SK-N-SH treated with all-trans-retinoic acid at 6 μM for 48 hours (cell line): ENCODE measurements at regions not wholly inside any gene's neighbourhood (a gene's known extent, or its start where the extent isn't known, plus 50 kb on each side); places are given as distances from the start of the nearest gene placed in this dataset.

Experiments
- ATAC-seq: fragments of 200-7000 bp; cut with Tn5 transposase; 3 replicates; pipeline ENCODE4 v1.9.1; 2020; ENCODE audit warnings: mild to moderate bottlenecking, moderate library complexity
- ARNTL ChIP-seq: fragments of 450-650 bp; formaldehyde crosslinking; IDR thresholded peaks from 2 replicates; pipeline ENCODE4 v1.5.0; 2020; ENCODE audit warnings: low read depth, mild to moderate bottlenecking, moderate library complexity, borderline replicate concordance
- BACH2 ChIP-seq: fragments of 250-450 bp; sonication (Bioruptor Pico); IDR thresholded peaks from 2 replicates; pipeline ENCODE4 v1.9.0; 2021; ENCODE audit warnings: mild to moderate bottlenecking, borderline replicate concordance
- CREB5 ChIP-seq: fragments of 250-450 bp; sonication (Bioruptor Pico); IDR thresholded peaks from 2 replicates; pipeline ENCODE4 v1.5.1; 2020; ENCODE audit warnings: low read depth, mild to moderate bottlenecking, moderate library complexity
- CSDC2 ChIP-seq: fragments of 250-450 bp; sonication (Bioruptor Pico); IDR thresholded peaks from 2 replicates; pipeline ENCODE4 v1.5.0; 2020; ENCODE audit warnings: mild to moderate bottlenecking, moderate library complexity
- CSRNP3 ChIP-seq: fragments of 250-450 bp; sonication (Bioruptor Pico); IDR thresholded peaks from 2 replicates; pipeline ENCODE4 v1.5.1; 2021; ENCODE audit warnings: mild to moderate bottlenecking, moderate library complexity
- ESRRG ChIP-seq: fragments of 250-450 bp; sonication (Bioruptor Pico); IDR thresholded peaks from 2 replicates; pipeline ENCODE4 v1.6.1; 2021; ENCODE audit warnings: mild to moderate bottlenecking
- GLIS3 ChIP-seq: fragments of 250-450 bp; sonication (Bioruptor Pico); IDR thresholded peaks from 2 replicates; pipeline ENCODE4 v1.5.0; 2020; ENCODE audit warnings: mild to moderate bottlenecking, moderate library complexity
- ISL1 ChIP-seq: fragments of 250-450 bp; sonication (Bioruptor Pico); IDR thresholded peaks from 2 replicates; pipeline ENCODE4 v2.1.2; 2022; ENCODE audit warnings: mild to moderate bottlenecking, moderate library complexity
- OSR1 ChIP-seq: fragments of 250-450 bp; sonication (Bioruptor Pico); IDR thresholded peaks from 2 replicates; pipeline ENCODE4 v1.8.0; 2022; ENCODE audit warnings: moderate library complexity, mild to moderate bottlenecking, inconsistent platforms
- POU6F1 ChIP-seq: fragments of 250-450 bp; sonication (Bioruptor Pico); IDR thresholded peaks from 2 replicates; pipeline ENCODE4 v1.8.0; 2021; ENCODE audit warnings: low read depth, mild to moderate bottlenecking, moderate library complexity, borderline replicate concordance
- PPARA ChIP-seq: fragments of 250-450 bp; sonication (Bioruptor Pico); IDR thresholded peaks from 2 replicates; pipeline ENCODE4 v1.5.0; 2020; ENCODE audit warnings: mild to moderate bottlenecking, borderline replicate concordance
- RARB ChIP-seq: fragments of 250-450 bp; sonication (Bioruptor Pico); IDR thresholded peaks from 2 replicates; pipeline ENCODE4 v1.8.0; 2021; ENCODE audit warnings: mild to moderate bottlenecking, moderate library complexity
- SNAI2 ChIP-seq: fragments of 250-450 bp; sonication (Bioruptor Pico); IDR thresholded peaks from 2 replicates; pipeline ENCODE4 v1.5.0; 2020; ENCODE audit warnings: mild to moderate bottlenecking, moderate library complexity
- TCF4 ChIP-seq: fragments of 250-450 bp; sonication (Bioruptor Pico); IDR thresholded peaks from 2 replicates; pipeline ENCODE4 v1.8.0; 2021; ENCODE audit warnings: mild to moderate bottlenecking, moderate library complexity, borderline replicate concordance
- TOX ChIP-seq: fragments of 250-450 bp; sonication (Bioruptor Pico); IDR thresholded peaks from 2 replicates; pipeline ENCODE4 v1.8.0; 2021; ENCODE audit warnings: mild to moderate bottlenecking, moderate library complexity, borderline replicate concordance
- ZFP3 ChIP-seq: fragments of 250-450 bp; sonication (Bioruptor Pico); IDR thresholded peaks from 2 replicates; pipeline ENCODE4 v1.5.0; 2020; ENCODE audit warnings: mild to moderate bottlenecking, moderate library complexity
- ZNF565 ChIP-seq: fragments of 450-650 bp; formaldehyde crosslinking; conservative IDR thresholded peaks from 2 replicates; pipeline ENCODE4 v1.5.0; 2020; ENCODE audit warnings: low read depth, mild to moderate bottlenecking, moderate library complexity
- ZNF70 ChIP-seq: fragments of 450-650 bp; formaldehyde crosslinking; IDR thresholded peaks from 2 replicates; pipeline ENCODE4 v1.5.0; 2020; ENCODE audit warnings: mild to moderate bottlenecking, moderate library complexity
- ZNF8 ChIP-seq: fragments of 450-650 bp; formaldehyde crosslinking; IDR thresholded peaks from 2 replicates; pipeline ENCODE4 v1.5.0; 2020; ENCODE audit warnings: mild to moderate bottlenecking, moderate library complexity
- TF ChIP-seq, protein P1 (sequence below): fragments of 250-450 bp; sonication (Bioruptor Pico); IDR thresholded peaks from 2 replicates; pipeline ENCODE4 v1.5.0; 2020; ENCODE audit warnings: mild to moderate bottlenecking, moderate library complexity
- TF ChIP-seq, protein P2 (sequence below): fragments of 250-450 bp; sonication (Bioruptor Pico); IDR thresholded peaks from 2 replicates; pipeline ENCODE4 v1.8.0; 2020; ENCODE audit warnings: mild to moderate bottlenecking, moderate library complexity, borderline replicate concordance

GRCh38 chr3:31453430-31453829 is 79.3 kb upstream of the STT3B start:
- TF ChIP-seq ZNF70 (no peak), RARB (CRISPR knock-in tag) (no peak), GLIS3 (CRISPR knock-in tag) (no peak)
- TF ChIP-seq, all 23 proteins: peak for 0
- ATAC-seq, result no peak

DNA sequence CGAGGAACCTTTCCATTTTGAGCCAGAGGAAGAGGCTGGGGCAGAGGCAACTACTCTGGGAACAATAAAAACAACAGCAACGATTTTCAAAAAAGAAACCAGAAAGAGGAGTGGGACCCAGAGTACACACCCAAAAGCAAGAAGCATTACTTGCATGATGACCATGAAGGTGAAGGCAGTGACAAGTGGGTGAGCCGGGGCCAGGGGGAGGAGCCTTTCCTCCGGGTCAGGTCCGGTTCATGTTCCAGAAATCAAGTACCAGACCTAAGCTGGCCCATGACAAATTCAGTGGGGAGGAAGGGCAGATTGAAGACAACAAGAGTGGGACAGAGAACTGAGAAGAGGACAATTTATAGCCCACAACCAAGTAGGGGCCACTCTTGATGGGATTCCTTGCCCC is 77.2 kb upstream of the STT3B start:
- ATAC-seq, result no peak
- TF ChIP-seq OSR1, result no peak
- no peak for TF ChIP-seq POU6F1 (CRISPR knock-in tag)
- no peak for TF ChIP-seq ARNTL
- no peak for TF ChIP-seq CSDC2
- no peak for TF ChIP-seq RARB (CRISPR knock-in tag)
- no peak for TF ChIP-seq ZFP3
- no peak for TF ChIP-seq ZNF565 (CRISPR knock-in tag)
- TF ChIP-seq CREB5 (CRISPR knock-in tag), result no peak
- no peak for TF ChIP-seq ESRRG (CRISPR knock-in tag)

DNA sequence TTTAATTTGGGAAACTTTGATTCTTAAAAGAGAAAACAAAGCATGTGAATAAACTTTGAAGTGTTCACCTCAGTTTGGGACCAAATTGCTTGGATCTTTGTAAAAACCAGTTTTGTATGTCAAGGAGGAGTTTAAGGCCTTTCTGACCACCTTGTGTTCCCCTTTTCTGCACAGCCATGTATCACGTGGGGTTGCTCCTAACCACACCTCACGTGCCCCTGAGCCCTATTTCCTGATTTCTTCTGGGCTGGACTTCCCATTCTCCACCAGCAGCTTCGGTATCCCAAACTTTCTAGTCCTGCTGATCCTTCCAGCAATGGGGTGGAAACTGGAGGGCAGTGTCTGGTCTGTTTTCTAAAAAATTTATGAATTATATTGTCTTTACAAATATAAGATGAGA is 76.4 kb upstream of the STT3B start:
- no peak for ATAC-seq

DNA sequence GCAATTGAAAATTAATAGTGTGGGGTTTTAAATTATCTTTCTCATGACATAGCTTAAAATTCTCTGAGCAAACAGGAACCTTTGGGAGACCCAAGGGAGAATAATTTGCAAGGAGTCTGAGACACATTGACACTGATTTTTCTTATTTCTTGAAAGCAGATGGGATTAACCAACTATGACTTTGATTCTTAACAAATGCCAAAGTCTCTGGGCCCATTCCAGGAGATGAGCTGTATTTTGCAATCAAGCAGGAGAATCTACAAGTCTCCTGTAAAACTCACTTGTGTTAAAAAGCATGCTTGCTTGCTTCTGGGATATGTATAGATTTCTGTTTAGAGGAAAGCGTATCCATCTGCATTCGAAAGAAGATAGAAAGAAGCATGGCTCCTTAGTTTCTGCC is 71.3 kb upstream of the STT3B start:
- no peak for ATAC-seq
- TF ChIP-seq ISL1 (CRISPR knock-in tag), result no peak
- no peak for TF ChIP-seq ZNF8
- no peak for TF ChIP-seq TCF4 (CRISPR knock-in tag)
- TF ChIP-seq, all 23 proteins: peak for 0

More for the DNA sequence above, 76.4 kb upstream of the STT3B start:
- TF ChIP-seq ZNF565 (CRISPR knock-in tag) (no peak), CREB5 (CRISPR knock-in tag) (no peak), TOX (CRISPR knock-in tag) (no peak), BACH2 (CRISPR knock-in tag) (no peak), TCF4 (CRISPR knock-in tag) (no peak), ESRRG (CRISPR knock-in tag) (no peak), RARB (CRISPR knock-in tag) (no peak), ZNF8 (no peak), GLIS3 (CRISPR knock-in tag) (no peak), ISL1 (CRISPR knock-in tag) (no peak)
- TF ChIP-seq, protein P1, sequence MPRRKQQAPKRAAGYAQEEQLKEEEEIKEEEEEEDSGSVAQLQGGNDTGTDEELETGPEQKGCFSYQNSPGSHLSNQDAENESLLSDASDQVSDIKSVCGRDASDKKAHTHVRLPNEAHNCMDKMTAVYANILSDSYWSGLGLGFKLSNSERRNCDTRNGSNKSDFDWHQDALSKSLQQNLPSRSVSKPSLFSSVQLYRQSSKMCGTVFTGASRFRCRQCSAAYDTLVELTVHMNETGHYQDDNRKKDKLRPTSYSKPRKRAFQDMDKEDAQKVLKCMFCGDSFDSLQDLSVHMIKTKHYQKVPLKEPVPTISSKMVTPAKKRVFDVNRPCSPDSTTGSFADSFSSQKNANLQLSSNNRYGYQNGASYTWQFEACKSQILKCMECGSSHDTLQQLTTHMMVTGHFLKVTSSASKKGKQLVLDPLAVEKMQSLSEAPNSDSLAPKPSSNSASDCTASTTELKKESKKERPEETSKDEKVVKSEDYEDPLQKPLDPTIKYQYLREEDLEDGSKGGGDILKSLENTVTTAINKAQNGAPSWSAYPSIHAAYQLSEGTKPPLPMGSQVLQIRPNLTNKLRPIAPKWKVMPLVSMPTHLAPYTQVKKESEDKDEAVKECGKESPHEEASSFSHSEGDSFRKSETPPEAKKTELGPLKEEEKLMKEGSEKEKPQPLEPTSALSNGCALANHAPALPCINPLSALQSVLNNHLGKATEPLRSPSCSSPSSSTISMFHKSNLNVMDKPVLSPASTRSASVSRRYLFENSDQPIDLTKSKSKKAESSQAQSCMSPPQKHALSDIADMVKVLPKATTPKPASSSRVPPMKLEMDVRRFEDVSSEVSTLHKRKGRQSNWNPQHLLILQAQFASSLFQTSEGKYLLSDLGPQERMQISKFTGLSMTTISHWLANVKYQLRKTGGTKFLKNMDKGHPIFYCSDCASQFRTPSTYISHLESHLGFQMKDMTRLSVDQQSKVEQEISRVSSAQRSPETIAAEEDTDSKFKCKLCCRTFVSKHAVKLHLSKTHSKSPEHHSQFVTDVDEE (CRISPR knock-in tag), result no peak

- ATAC-seq, result no peak
- TF ChIP-seq OSR1 (no peak), SNAI2 (CRISPR knock-in tag) (no peak), TOX (CRISPR knock-in tag) (no peak), TCF4 (CRISPR knock-in tag) (no peak), RARB (CRISPR knock-in tag) (no peak), PPARA (CRISPR knock-in tag) (no peak), GLIS3 (CRISPR knock-in tag) (no peak), CSRNP3 (CRISPR knock-in tag) (no peak), ARNTL (no peak), ISL1 (CRISPR knock-in tag) (no peak)
- TF ChIP-seq, protein P2, sequence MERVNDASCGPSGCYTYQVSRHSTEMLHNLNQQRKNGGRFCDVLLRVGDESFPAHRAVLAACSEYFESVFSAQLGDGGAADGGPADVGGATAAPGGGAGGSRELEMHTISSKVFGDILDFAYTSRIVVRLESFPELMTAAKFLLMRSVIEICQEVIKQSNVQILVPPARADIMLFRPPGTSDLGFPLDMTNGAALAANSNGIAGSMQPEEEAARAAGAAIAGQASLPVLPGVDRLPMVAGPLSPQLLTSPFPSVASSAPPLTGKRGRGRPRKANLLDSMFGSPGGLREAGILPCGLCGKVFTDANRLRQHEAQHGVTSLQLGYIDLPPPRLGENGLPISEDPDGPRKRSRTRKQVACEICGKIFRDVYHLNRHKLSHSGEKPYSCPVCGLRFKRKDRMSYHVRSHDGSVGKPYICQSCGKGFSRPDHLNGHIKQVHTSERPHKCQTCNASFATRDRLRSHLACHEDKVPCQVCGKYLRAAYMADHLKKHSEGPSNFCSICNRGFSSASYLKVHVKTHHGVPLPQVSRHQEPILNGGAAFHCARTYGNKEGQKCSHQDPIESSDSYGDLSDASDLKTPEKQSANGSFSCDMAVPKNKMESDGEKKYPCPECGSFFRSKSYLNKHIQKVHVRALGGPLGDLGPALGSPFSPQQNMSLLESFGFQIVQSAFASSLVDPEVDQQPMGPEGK (CRISPR knock-in tag), result no peak
Measured at GRCh38 chr3:31462050-31462569, 70.6 kb upstream of the STT3B start.
